GM19397 (cell line): ENCODE measurements at regions not wholly inside any gene's neighbourhood (a gene's known extent, or its start where the extent isn't known, plus 50 kb on each side); places are given as distances from the start of the nearest gene placed in this dataset.

Experiments
- ATAC-seq: cut with Tn5 transposase; IDR thresholded peaks from one replicate; pipeline ENCODE4 v1.9.1; 2021; ENCODE audit warnings: mild to moderate bottlenecking, moderate library complexity; ENCODE audit not compliant: unreplicated experiment

DNA sequence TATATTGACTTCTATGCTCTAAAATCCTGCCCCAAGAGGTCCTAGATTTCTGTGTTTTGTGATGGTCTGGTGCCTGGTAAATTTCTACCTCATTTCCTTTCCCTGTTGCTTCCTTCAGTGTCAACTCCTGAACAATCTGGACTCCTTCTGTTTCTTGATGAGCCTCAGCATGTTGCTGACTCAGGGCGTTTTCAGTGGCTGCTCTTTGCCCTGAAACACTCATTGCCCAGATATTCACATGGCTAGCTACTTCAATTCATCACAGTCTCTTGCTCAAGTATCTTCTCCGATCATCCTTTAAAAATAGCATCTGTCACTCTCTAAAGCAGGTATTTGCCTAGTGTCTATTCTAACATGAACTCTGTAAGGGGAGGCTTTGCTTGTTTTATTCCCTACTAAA lies 526.3 kb upstream of the RAG2 start:
- no peak for ATAC-seq

DNA sequence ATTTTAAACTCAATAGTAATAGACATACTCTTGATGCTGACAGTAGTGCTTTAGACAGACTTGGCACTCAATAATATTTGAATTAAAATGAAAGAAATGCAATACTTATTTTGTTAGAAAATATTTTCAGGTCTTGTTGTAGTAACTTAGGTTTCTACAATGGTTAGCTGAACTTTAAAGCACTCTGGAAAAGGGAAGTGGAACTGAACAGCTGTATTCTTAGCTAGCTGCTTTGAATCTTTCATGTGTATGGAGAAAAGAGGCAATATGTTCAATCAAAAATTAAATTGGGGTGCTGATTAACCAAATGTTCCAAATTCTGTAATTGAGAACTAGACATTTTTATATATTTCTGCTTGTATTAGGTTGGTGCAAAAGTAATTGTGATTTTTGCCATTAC lies 517.9 kb upstream of the RAG2 start:
- no peak for ATAC-seq

DNA sequence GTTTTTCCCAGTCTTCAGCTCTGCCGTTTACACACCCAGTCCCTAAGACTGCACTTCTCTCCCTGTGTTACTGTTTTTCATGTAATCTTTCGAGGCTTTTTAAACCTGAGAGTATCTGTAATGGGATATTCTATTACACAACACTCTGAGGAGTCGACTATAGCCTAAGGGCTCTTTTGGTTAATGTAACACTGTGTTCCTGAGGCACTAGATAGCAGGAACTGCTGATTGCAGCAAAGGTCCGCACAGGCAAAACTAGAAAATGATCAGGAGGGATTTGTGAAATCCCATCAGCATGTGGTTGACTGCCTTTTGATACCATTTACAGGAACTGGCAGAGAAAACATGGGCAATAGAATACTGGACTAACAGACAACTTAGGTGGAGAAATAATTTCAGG lies 512.3 kb upstream of the RAG2 start:
- ATAC-seq, result no peak

DNA sequence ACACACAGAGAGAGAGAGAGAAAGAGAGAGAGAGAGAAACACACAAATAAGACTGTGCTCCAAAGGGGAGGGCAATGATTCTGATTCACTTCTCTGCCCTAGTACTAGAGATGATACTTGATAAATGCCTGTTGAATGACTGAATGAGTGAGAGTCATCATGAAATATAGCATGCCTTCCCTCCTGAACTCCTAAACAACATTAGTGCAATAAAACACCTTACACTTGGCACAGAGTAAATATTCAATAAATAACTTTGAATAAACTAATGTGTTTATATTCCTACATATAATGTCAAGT lies 511.2 kb upstream of the RAG2 start:
- ATAC-seq, result no peak

DNA sequence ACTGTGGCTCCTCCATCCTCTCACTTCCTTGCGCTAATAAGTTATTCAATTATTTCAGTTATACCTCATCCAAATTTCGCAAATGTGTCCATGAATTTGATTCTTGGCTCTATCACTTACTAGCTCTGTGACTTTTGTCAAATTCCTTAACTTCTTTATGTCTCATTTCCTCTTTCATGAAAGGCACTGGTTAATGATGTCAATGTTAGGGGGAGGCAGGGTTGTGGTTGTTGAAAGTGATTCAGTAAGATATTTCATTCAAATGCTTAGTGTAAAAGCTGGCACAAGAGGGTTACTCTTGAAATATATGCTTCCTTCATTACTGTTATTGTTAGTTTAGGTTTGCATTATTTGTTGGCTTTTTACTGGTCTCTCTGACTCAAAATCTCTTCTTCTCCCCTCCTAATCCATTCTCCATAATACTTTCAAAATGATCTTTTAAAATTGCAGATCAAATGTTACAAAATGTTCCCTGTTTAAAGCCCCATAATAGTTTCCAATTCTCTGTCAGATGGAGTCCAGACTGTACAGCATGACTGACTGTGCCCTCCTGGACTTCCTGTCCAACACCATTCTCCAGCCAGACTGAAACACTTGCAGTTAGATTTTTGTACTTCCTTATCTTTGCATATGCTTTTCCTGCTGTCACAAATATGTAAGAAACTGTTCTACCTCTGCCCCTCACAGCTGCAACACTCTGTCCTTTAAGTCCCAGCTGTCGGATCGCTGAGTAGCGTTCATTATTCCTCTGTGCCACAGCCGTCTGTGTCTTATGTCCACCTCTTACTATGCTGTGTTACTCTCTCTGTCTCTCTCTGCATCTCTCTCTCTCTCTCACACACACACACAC lies 510.6 kb upstream of the RAG2 start:
- no peak for ATAC-seq

DNA sequence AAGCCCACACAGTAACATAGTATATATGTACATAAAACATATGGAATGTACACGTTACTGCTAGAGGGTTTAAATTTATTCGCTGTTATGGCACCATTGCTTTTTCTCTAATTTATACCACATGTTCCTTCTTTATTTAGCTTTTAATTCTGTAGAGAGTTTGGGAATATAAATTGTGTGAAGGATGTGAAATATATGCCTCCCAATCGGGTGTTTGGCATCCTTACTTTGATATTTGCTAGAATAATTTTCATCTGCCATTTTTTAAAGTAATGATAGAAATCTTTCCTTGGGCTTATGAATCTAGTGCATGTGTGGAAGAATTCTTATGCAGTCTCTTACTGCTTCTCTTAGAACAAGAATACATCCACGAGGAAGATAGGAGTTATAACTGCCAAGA lies 509.8 kb upstream of the RAG2 start:
- ATAC-seq, result no peak

DNA sequence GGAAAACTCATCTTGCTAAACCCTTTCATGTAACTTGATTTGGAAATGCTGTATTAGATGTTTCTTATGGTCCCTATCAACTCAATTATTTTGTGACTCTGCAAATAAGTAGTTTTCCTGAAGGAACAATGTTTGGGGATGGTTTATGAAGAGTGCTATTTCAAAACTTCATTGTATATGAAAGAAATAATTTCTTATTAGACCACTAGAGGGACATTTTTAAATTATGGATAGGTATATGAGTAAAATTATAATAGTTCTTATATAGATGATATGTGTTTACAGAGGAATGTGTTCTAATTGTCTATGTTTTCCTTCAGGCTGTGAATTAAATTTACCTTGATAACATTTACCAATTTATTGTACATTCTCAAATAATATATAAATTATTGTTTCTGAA lies 509.4 kb upstream of the RAG2 start:
- no peak for ATAC-seq

DNA sequence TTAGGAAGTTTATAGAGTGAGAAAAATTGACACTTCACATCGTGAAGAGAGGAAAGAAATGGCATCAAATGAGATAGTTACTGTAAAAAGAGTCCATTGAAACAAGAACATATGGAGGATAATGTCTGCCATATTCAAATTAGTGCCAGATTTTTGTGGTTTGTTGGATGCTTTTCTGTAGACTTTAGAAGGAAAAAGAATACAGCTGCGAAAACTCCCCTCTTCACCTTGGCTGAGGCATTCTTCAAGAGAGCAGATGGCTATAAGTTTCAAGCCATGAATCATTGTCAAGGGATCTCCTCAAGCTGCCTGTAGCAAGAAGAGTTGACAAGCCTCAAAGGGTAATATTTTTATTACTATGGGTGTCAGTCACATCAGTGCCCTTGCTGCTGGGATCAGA lies 507.4 kb upstream of the RAG2 start:
- ATAC-seq, result no peak

DNA sequence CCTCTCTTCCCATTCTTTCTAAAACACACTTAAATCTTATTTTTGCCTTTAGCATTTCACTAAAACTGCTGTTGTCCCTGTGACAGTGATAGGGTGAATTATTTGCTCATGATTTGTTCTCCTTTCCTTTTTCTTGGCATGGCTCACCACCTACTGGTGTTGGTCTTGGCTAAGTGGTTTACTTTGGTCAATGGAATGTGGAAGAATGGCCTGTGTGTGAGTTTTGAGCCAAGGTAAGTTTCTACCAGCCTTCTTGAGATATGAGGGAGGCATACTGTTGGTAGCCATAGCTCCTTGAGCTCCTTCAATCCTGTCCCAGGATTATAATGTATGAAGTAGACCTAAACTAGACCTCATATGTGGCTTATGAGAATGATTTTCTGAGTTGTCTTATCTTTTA lies 506.3 kb upstream of the RAG2 start:
- no peak for ATAC-seq

DNA sequence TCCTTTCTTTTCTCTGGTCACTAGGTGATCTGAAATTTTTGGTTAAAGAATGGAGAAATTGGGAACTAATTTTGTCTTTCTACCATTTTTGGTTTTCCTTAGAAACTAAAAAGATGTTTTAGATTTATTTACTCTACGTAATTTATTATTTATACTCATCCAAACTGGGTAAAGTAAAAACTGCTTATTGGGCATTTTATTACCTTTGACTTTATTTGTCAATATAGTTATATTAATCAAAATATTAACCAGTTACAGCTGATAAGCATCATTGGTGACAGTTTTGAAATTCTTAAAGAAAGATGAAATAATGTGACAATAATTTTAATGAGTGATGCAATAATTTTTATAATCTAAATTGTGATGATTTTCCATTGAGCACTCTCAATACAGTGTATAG lies 502.0 kb upstream of the RAG2 start:
- no peak for ATAC-seq

DNA sequence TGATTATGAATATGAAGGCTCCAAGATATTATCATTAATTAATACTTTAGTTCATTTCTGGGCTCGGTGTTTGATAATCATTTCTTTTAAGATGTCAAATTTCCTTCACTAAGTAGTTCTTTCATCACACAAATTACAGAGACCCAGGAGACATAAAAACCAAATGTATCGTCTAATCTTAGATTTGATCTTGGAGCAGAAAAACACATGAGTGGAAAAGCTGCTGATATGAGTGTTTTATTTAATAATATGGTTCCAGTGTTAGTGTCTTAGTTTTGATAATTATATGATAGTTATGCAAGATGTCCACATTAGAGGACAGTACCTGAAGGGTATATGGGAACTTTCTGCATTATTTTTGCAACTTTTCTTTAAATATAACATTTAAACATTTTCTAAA lies 494.5 kb upstream of the RAG2 start:
- no peak for ATAC-seq

DNA sequence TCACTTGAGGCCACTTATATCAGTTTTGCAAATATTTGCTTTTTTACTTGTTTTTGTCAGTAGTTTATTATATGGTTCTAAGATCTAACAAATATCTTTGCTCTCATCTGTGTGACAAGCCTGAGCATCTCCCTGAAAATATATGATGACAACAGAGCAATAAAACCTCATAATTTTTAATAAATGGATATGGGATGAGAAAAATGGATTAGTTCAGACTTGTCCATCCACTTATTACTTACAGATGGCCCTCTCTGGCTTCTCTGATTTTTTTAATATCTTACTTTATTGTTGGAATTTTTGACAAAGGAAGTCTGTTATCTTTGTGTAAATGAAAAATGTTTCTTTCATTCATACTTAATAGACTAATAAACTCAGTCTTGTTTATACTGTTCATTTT lies 491.4 kb upstream of the RAG2 start:
- ATAC-seq, result no peak

DNA sequence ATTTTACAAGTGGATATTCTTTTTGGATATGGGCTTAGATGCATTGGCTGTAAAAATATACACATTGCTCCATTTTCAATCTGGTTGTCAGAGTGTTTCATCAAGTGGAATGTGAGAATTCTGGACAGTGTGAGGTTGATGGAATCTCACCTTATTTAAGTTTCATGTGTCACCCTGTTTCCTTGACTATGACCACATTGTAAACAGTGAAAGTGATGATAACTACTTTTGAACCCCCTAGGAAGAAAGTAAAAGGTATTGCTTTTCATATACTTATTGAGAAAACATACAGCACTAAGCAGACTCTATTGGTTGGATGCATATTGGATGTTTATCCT lies 490.5 kb upstream of the RAG2 start:
- ATAC-seq, result no peak

DNA sequence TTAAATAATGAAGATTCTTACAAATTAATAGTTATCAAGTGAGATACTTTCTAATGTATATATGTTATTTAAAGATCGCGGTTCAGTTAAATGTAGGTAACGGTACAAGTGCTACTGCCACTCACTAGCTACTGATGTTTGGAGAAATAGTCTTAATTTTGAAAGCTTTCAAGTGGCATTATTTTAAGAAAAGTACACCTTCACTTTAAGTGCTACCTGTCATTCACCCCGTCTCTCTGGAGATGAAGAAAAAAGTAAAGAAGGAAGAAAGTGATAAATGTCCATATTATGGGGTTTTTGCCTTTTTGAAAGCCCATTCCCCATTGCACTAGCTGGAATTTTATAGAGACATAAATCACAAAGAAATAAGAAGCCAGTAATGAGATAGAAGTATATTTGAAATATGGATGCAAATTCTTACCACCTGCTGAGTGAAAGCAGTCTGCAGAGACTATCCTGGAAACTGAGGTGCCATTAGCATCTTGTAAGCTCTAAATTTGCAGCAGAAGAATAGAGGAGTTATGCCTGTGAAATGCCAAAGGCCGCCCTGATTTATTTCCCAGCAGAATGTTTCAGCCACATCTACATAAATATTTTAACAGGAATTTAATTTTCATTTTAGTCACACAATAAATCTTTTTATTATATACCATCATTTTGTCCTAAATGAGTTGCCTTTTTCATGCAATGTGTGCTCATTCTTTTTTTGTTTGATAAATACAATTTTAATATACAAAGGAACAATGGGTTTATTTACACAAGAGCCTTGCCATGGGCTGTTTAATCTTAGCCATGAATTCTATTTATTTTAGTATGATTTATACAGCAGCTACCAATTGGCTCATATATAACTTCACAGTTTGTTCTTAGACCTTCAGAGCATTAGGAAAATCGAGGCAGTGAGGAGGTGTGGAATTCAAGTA lies 489.9 kb upstream of the RAG2 start:
- no peak for ATAC-seq

DNA sequence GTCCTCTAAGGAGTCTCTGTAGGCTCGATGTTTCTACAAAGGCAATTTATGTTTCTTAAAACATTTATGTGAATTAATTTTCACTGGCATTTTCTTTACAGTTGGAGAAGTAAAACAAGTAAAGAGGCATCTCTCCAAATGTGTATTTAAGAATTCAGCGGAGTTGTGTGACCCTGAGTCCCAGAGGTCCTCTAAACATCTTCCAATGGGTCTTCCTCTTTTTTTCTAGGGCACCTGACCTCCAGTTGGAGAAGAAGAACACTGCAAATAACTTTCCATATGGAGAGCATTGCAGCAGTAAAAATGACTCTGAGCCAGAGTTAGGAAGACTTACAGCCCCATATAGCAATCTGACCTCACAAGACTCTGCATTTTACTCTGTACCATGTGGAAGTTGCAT lies 480.5 kb upstream of the RAG2 start:
- no peak for ATAC-seq

DNA sequence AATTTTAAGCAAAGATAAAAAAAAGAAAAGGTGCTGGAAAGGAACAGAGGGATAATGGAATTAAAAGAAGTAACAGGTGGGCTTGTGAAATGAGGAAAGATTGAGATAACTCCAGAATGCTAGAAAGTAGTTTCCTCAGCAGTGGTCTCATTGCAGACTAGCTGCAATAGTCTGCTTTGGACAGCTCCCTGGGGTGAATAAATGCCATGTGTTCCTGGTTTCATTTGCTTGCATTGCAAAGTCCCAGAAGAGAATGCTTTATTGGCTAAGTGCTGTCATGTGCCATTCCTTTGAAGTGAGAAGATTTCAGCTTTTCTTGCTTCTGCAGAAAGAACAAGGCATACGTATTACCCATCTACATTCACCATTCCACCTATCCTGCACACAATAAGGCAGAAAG lies 478.8 kb upstream of the RAG2 start:
- ATAC-seq, result no peak

DNA sequence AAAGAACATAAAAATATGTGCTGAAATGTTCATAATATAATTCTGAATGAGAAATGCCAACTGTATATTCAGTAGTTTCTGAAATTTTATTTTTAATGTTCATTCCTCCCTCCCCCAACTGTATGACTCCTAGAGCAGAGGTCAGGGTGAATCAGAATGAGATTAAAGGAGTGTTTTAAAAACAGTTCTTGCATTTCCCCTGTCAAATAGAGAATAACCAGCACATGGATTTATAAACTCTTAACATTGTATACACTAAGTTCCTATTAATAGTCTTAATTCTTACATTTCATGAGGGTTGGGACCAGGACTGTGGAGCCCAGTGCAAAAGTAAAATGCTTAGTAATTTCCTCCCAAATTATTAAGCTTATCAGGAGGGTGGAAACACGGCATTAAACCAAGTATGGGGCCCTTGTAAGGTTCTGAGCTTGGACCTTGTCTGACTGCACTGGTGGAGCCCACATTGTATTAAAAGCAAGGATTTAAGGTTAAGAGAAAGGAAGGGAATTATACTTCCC lies 474.6 kb upstream of the RAG2 start:
- ATAC-seq, result no peak

DNA sequence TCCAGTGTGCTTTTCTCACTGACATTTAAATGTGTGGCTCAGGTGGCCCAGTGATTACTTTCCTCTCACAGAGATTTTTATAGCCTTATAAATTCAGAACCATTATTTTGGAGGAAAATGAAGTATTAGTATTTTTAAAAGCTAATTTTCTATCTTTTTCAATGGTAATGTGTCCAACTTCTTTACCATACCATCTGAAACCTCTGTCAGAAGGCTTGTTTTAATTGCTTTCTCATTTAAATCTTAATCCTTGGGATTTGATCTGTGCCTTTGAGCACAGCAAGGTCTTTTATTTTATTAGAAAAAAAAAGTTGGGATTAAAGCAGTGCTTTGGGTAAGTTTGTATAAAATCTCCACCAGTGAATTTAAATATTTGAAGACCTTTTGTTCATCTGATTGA lies 452.3 kb upstream of the RAG2 start:
- ATAC-seq, result no peak

DNA sequence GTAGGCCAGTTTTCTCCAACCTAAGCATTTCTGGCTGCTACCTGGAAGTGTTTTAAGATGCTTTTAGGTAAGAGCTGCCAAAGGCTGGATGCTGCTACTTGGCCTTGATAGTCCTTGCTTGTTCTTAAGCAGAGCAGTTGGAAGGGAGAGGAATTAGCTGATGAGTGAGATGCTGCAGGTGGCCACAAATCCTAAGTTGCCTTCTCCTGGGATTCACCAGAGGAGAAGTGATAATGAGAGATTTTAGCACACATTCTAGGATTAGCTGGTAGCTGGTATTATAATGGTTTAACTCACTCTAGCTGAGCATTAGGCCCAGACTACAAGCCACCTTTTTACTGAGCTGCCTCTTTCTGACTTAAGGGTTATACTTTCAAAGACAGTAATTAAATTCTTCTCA lies 442.9 kb upstream of the RAG2 start:
- ATAC-seq, result no peak

DNA sequence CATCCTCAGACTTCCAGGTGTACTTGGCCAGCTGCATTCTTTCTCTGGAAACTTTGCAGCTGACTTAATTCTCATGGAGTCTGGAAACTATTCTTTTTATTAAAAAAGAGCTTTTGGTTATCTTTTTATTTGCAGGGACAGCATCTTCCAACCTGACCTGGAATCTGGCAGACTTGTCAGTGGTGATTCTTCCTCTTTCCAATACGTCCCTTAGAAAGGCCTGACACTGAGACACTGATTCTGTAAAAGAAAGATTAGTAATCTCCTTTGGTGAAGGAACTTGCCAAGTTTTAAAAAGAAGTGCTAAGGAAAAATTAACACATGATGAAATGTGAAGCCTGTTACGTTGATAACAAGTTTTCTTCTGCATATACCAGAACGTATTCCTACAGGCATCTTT lies 440.9 kb upstream of the RAG2 start:
- ATAC-seq, result no peak

DNA sequence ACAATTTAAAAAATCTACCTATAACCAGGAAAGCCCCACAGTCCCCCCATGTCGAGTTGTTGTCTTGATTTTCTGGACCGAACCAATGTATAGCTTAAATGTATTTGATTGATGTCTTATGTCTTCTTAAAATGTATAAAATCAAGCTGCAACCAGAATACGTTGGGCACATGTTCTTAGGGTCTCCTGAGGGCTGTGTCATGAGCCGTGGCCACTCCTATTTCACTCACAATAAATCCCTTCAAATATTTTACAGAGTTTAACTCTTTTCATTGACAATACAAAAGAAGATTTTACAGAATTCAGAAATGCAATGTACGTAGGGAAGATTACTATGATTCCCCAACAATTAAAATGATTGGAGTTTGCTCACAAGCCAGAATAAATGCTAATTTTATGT lies 428.7 kb upstream of the RAG2 start:
- no peak for ATAC-seq

DNA sequence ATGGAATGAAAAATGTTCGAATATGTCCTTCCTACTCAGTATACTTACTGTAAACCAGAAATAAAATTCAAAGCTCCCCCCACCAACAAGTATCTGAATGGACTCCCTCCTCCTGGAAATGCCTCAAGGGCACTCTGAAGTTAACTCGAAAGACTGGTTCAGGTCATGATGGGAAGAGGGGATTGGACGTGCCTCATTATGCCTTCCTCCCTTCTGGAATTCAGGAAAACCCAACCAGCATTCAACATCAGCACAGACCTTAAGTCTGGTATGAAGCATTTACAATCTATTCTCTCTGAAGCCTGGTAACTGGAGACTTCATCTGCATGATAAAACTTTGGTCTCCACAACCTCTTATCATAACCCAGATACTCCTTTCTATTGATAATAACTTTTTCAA lies 428.3 kb upstream of the RAG2 start:
- ATAC-seq, result no peak
